Gastroesophageal sphincter (tissue), 4 donors: ENCODE measurements at regions not wholly inside any gene's neighbourhood (a gene's known extent, or its start where the extent isn't known, plus 50 kb on each side); places are given as distances from the start of the nearest gene placed in this dataset.
A peak's percentile ranks its signal among the peaks of the same experiment; 100 is the strongest.

Source experiments
- ATAC-seq: fragments of 150-250 bp; one replicate; pipeline ENCODE4 v1.9.1; 2016; ENCODE audit warnings: mild to moderate bottlenecking, moderate library complexity
- H3K27ac ChIP-seq, 4 donors: fragments of 200-600 bp; sonication (generic) in 3 of 4; 1 replicate in 3 of 4; 2 replicates in 1 of 4; pipeline ENCODE4 v1.5.1; 2016 to 2019
- H3K27me3 ChIP-seq: fragments of 200-600 bp; sonication (generic); one replicate; pipeline ENCODE4 v1.5.1; 2019
- H3K36me3 ChIP-seq, 2 donors: fragments of 200-600 bp; sonication (generic); one replicate each; pipeline ENCODE4 v1.5.1; 2019; ENCODE audit warnings: control low read depth in 1 of 2
- H3K4me1 ChIP-seq, 3 donors: fragments of 200-600 bp; sonication (generic); 1 replicate in 2 of 3; 2 replicates in 1 of 3; pipeline ENCODE4 v1.5.1; 2016 to 2019; ENCODE audit warnings: control low read depth in 2 of 3
- H3K4me3 ChIP-seq, 2 donors: fragments of 200-600 bp; sonication (generic); one replicate each; pipeline ENCODE4 v1.5.1; 2019; ENCODE audit warnings: mild to moderate bottlenecking in 1 of 2, moderate library complexity in 1 of 2
- H3K9me3 ChIP-seq, 3 donors: fragments of 200-600 bp; sonication (generic); one replicate each; pipeline ENCODE4 v1.5.1; 2017 to 2019; ENCODE audit warnings: control low read depth in 2 of 3
- EP300 ChIP-seq: sonication (generic); formaldehyde crosslinking; IDR thresholded peaks from one replicate; pipeline ENCODE4 v1.6.1; 2017; ENCODE audit warnings: antibody characterized with exemption, mild to moderate bottlenecking
- POLR2A ChIP-seq, 2 donors: fragments of 450-650 bp; IDR thresholded peaks; one replicate each; pipeline ENCODE4 v1.6.1; 2017; ENCODE audit warnings: antibody characterized with exemption in 2 of 2, mild to moderate bottlenecking in 2 of 2, moderate library complexity in 1 of 2
- POLR2AphosphoS5 ChIP-seq: sonication (generic); formaldehyde crosslinking; IDR thresholded peaks from one replicate; pipeline ENCODE4 v1.6.1; 2017; ENCODE audit warnings: antibody characterized with exemption
- WGBS, 2 donors: methylation state at CpG; one replicate each; pipeline ENCODE4 v1.1.5; 2018; ENCODE audit warnings: low coverage in 1 of 2; 5-methylcytosine and 5-hydroxymethylcytosine counted together
- TF ChIP-seq, protein P1 (sequence below), 4 experiments: fragments of 200-600 bp in 2 of 4; fragments of 450-650 bp in 2 of 4; sonication (generic) in 1 of 4; IDR thresholded peaks; one replicate each; pipeline ENCODE4 v1.5.1; 2017 to 2019; ENCODE audit warnings: antibody characterized with exemption in 4 of 4, mild to moderate bottlenecking in 2 of 4, moderate library complexity in 2 of 4

- Histone ChIP-seq H3K27me3 (no peaks in the 10 kb centered on the region), H3K4me1 (peaks cover 0 to 16% (median 7%) of the 10 kb centered on the region in 3 donors), H3K9me3 (no peaks in the 10 kb centered on the region), H3K4me3 (no peak overlapping the region), H3K27ac (no peak overlapping the region), H3K36me3 (peaks cover 0 to 16% of the 10 kb centered on the region in 2 donors)
- no peak for ATAC-seq
- TF ChIP-seq EP300 (no peak), POLR2AphosphoS5 (no peak), POLR2A (IDR thresholded peaks at IDR 0.05) (no peak)
- TF ChIP-seq, protein P1, sequence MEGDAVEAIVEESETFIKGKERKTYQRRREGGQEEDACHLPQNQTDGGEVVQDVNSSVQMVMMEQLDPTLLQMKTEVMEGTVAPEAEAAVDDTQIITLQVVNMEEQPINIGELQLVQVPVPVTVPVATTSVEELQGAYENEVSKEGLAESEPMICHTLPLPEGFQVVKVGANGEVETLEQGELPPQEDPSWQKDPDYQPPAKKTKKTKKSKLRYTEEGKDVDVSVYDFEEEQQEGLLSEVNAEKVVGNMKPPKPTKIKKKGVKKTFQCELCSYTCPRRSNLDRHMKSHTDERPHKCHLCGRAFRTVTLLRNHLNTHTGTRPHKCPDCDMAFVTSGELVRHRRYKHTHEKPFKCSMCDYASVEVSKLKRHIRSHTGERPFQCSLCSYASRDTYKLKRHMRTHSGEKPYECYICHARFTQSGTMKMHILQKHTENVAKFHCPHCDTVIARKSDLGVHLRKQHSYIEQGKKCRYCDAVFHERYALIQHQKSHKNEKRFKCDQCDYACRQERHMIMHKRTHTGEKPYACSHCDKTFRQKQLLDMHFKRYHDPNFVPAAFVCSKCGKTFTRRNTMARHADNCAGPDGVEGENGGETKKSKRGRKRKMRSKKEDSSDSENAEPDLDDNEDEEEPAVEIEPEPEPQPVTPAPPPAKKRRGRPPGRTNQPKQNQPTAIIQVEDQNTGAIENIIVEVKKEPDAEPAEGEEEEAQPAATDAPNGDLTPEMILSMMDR (IDR thresholded peaks at IDR 0.05): no peak
- WGBS, 2 donors: 36 to 100% methylated on average over 1 of the region's 1 CpG
These were observed 77.6 kb upstream of the PACRGL start for GRCh38 chr4:20622701-20623100.

- no peak for ATAC-seq
- H3K4me1 ChIP-seq: peaks cover 0 to 3% (median 0%) of the 10 kb centered on the region in 3 donors
- TF ChIP-seq POLR2A (IDR thresholded peaks at IDR 0.05) (no peak), EP300 (no peak), POLR2AphosphoS5 (no peak)
- TF ChIP-seq, protein P1 (IDR thresholded peaks at IDR 0.05): no peak
These were observed 76.3 kb upstream of the PACRGL start for GRCh38 chr4:20623939-20624338.

GRCh38 chr4:20624793-20625374 lies 75.4 kb upstream of the PACRGL start:
- WGBS, 2 donors: 55 to 68% methylated on average over 3 of the region's 3 CpGs
- no peaks in the 10 kb centered on the region for H3K27me3 ChIP-seq
- H3K9me3 ChIP-seq: no peaks in the 10 kb centered on the region
- H3K27ac ChIP-seq: no peak overlapping the region
- TF ChIP-seq EP300 (no peak), POLR2AphosphoS5 (no peak), POLR2A (IDR thresholded peaks at IDR 0.05) (no peak)
- TF ChIP-seq, protein P1 (IDR thresholded peaks at IDR 0.05): no peak
- no peaks in the 10 kb centered on the region for H3K4me1 ChIP-seq
- no peak for ATAC-seq
- peaks cover 0 to 3% of the 10 kb centered on the region in 2 donors for H3K36me3 ChIP-seq
- no peak overlapping the region for H3K4me3 ChIP-seq

More at GRCh38 chr4:20623939-20624338, 76.3 kb upstream of the PACRGL start:
- Histone ChIP-seq H3K4me3 (no peak overlapping the region), H3K36me3 (peaks cover 0 to 10% of the 10 kb centered on the region in 2 donors), H3K27me3 (no peaks in the 10 kb centered on the region), H3K9me3 (no peaks in the 10 kb centered on the region), H3K27ac (no peak overlapping the region)

- H3K4me1 ChIP-seq: no peaks in the 10 kb centered on the region
- no peak overlapping the region for H3K27ac ChIP-seq
- H3K9me3 ChIP-seq: no peaks in the 10 kb centered on the region
- H3K4me3 ChIP-seq: no peak overlapping the region
- no peaks in the 10 kb centered on the region for H3K36me3 ChIP-seq
- no peaks in the 10 kb centered on the region for H3K27me3 ChIP-seq
- 75% methylated on average over 3 of the region's 3 CpGs; no CpG with 5 or more reads in 1 of the 2 donors for WGBS, 2 donors
- TF ChIP-seq, protein P1 (IDR thresholded peaks at IDR 0.05): no peak
- TF ChIP-seq POLR2AphosphoS5: no peak
- no peak for TF ChIP-seq POLR2A (IDR thresholded peaks at IDR 0.05)
- no peak for TF ChIP-seq EP300
- ATAC-seq: peak; percentile 43
These were observed 74.8 kb upstream of the PACRGL start for GRCh38 chr4:20625426-20625825.

DNA sequence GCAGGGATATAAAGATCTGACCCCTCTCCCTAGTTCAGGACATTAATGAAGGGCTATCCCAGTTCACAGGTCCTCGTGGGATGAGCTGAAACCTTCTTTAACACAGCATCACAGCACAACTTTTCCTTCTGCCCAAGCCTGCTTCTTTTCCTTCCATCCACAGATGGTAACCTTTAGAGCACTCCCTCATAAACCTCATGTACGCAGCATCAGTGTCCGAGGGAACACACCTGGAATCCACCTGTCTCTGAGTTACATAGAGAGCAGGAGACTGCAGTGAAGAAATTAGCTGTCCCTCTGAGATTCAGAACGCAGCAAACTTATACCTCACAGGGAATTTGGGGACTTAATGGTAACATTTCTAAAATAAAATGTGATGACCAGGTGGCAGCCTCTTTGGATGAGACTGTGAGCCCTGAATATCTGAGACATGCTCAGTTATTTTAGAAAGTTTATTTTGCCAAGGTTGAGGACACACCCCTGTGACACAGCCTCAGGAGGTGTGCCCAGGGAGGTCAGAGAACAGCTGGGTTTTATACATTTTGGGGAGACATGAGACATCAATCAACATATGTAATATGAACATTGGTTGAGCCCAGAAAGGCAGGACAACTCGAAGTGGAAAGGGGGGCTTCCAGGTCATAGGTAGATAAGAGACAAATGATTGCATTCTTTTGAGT lies 73.8 kb upstream of the PACRGL start:
- WGBS, 2 donors: 55 to 81% methylated on average over 4 to 5 of the region's 5 CpGs
- Histone ChIP-seq H3K4me1 (no peaks in the 10 kb centered on the region), H3K36me3 (no peaks in the 10 kb centered on the region), H3K4me3 (no peak overlapping the region), H3K27ac (no peak overlapping the region), H3K9me3 (no peaks in the 10 kb centered on the region), H3K27me3 (no peaks in the 10 kb centered on the region)
- TF ChIP-seq, protein P1 (IDR thresholded peaks at IDR 0.05): no peak
- TF ChIP-seq EP300 (no peak), POLR2A (IDR thresholded peaks at IDR 0.05) (no peak)
- ATAC-seq: no peak
